ENCODE measurements at regions not wholly inside any gene's neighbourhood (a gene's known extent, or its start where the extent isn't known, plus 50 kb on each side); places are given as distances from the start of the nearest gene placed in this dataset.

DNA sequence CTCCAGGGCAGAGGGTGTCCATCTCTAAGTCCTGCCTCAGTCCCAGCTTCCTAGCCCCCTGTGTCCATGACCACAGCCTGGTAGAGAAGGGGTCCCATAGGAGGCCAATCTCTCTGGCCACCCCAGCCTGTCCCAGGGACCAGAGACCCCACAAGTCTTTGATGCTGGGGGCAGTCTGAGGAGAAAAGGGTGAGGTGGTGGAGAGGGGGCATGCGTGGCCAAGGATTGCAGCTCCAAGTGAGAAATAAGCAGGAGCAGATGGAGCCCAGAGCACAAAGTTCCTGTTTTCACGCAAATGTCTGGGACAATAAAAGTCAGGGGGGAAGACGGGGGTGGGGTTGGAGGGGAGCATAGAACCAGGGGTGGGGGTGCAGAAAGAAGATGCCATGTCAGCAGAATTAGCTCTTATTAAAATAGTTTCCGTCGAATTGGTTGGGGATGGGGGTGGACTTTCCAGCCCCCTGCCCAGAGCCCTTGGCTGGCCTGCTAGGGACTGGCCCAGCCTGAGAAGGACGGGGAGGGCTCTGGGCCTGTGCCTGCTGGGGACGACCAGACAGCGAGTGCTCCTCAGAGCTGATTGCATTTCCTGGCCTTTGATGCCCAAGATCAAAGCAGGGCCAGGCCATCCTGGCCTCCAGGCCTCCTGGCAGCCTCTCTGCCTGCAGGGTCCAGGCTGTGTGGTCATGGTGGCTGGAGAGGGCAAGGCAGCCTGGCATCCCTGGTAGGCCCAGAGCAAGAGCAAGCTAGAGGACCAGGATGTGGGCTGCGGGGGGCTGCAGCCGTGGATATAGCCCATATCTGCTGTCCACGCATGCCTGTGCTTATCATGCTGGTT lies 337.1 kb downstream of the DYSF start:
- TF ChIP-seq, protein P1, sequence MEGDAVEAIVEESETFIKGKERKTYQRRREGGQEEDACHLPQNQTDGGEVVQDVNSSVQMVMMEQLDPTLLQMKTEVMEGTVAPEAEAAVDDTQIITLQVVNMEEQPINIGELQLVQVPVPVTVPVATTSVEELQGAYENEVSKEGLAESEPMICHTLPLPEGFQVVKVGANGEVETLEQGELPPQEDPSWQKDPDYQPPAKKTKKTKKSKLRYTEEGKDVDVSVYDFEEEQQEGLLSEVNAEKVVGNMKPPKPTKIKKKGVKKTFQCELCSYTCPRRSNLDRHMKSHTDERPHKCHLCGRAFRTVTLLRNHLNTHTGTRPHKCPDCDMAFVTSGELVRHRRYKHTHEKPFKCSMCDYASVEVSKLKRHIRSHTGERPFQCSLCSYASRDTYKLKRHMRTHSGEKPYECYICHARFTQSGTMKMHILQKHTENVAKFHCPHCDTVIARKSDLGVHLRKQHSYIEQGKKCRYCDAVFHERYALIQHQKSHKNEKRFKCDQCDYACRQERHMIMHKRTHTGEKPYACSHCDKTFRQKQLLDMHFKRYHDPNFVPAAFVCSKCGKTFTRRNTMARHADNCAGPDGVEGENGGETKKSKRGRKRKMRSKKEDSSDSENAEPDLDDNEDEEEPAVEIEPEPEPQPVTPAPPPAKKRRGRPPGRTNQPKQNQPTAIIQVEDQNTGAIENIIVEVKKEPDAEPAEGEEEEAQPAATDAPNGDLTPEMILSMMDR (IDR thresholded peaks at IDR 0.05; ENCODE audit: low read depth, low read length): no peak
- no peak for DNase-seq (ENCODE audit: extremely low read depth, low read depth)

DNA sequence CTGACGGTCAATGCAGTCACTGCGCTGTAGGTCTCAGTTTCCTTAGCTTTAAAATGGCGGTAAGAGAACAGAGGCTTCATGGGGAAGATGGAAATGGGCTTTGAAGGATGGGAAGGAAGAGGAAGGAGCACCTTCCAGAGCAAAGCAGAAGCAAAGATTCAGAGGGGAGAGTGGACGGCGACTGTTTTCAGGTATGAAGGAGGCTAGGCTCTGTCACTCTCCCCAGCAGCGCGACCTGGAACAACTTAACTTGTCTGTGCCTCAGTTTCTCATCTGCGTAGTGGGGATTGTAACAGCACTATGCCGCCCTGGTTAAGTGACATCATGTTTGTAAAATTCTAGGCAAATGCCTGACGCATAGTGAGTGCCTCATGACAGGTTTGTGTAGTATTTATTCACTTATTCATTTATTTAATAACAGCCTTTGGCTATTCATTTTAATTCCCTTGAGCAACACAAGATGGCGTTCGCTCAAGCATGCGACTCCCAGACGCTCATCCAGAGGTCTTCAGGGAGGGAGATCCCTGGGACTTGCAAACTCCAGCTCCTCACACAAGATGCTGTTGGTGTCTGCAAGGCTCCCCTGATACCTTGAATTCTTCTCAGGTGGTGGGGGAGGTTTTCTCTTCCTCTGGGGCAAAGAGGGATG lies 336.3 kb downstream of the DYSF start:
- TF ChIP-seq, protein P1 (IDR thresholded peaks at IDR 0.05; ENCODE audit: low read depth, low read length): peak; percentile 26
- no peak for DNase-seq (ENCODE audit: extremely low read depth, low read depth)

DNA sequence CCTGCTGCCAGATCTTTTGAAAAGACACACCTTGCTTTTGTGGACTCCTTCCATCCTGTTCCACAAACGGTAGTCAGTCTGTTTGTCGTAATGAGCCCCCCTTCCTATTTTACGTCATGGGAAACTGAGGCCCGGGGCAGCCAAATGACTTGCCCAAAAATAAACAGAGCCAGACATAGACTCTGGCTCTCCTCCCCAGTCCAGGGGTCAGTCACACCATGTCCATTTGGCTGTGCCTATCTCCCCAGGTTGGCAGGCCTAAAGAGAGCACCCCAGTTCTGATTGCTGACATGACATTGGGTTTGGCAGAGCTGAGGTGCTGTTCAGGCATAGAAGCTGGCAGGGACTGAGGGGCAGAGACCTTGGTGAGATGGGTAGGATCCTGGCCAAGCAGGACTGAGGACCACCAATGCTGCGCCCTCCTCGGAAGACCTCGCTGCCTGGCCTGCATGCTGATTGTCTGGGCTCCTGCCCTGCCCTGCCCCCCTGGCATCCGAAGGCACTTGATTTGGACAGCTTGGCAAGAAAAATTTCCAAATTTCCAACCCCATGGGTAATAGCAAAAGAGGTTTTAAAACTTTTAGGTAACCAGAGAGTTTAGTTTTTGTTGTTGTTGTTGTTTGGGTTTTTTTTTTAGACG lies 335.4 kb downstream of the DYSF start:
- TF ChIP-seq, protein P1 (IDR thresholded peaks at IDR 0.05; ENCODE audit: low read depth, low read length): no peak
- no peak for DNase-seq (ENCODE audit: extremely low read depth, low read depth)

DNA sequence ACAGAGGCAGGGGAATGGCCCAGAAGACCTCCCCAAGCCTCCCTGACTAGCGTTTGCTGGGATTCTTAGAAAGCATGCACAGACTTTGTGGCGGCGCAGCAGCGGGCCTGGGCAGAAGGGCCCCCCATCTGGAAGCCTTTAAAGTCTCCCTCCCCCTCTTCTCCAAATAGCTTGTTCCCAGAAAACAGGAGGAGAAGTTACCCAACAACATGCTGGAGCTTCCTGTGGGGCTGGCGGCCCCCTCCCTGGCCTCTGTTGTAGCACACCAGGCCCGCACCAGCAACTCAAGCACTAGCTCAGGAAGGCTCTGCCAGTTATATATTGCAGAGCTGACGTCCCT lies 334.8 kb downstream of the DYSF start:
- TF ChIP-seq, protein P1 (IDR thresholded peaks at IDR 0.05; ENCODE audit: low read depth, low read length): no peak
- no peak for DNase-seq (ENCODE audit: extremely low read depth, low read depth)

DNA sequence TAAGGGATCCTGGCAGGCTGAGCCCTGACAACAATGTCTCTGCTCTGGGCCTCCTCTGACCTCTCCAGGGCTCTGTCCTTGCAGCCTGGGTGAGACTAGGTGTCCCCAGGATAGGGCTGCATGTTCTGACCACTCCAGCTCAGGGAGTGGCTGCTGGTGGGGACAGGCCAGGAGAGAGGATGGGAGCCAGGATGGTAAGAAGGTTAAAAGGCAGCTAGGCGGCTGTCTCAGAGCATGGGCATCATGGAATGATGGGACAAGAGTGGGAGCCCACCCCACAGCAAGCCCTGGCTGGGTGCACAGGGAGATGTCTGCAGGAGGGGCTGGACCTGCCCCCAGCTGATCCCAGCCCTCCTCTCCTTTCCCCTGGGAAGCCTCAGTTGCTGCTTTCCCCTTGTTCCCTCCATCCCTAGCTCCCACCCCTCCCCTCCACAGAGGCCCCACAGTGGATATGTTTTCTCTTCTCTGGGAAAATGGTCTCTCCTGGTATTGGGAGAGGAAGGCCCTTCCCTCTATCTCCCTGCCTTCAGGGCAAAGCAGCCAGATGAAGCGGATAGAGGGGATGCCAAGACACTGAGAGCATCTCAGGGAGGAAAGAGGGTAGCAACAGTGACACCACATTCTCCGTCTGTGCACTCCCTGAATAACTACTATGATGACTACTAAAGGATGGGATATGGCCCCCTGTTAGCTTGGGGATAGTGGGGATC lies 334.3 kb downstream of the DYSF start:
- no peak for DNase-seq (ENCODE audit: extremely low read depth, low read depth)
- TF ChIP-seq, protein P1 (IDR thresholded peaks at IDR 0.05; ENCODE audit: low read depth, low read length): no peak

DNA sequence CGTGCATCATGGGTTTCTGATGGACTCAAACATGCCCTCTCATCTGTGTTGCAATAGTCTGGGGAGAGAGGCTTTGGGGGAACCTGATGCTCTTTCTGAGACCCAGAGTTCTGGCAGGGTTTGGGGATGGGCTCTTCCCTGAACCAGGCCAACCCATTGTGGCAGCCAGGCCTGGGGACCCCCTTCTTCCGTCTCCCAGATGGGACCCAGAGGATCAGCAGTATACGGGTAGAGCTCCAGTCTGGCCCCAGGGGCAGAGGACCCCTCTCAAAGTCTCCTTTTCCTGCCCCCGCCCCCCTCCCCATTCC lies 333.7 kb downstream of the DYSF start:
- no peak for DNase-seq (ENCODE audit: extremely low read depth, low read depth)
- TF ChIP-seq, protein P1 (IDR thresholded peaks at IDR 0.05; ENCODE audit: low read depth, low read length): no peak

Measured in AG09319 (cell line).